ENCODE measurements at regions not wholly inside any gene's neighbourhood (a gene's known extent, or its start where the extent isn't known, plus 50 kb on each side); places are given as distances from the start of the nearest gene placed in this dataset.

- DNase-seq (ENCODE audit: insufficient read length, low spot score) (no peak), FAIRE-seq (no peak)
Measured at GRCh38 chr11:100631316-100631715, 55.8 kb upstream of the ARHGAP42 start.

GRCh38 chr11:100632941-100633452 lies 54.1 kb upstream of the ARHGAP42 start:
- no peak for FAIRE-seq
- no peak for DNase-seq (ENCODE audit: insufficient read length, low spot score)

GRCh38 chr11:100635194-100635593 lies 51.9 kb upstream of the ARHGAP42 start:
- FAIRE-seq (no peak), DNase-seq (ENCODE audit: insufficient read length, low spot score) (no peak)

DNA sequence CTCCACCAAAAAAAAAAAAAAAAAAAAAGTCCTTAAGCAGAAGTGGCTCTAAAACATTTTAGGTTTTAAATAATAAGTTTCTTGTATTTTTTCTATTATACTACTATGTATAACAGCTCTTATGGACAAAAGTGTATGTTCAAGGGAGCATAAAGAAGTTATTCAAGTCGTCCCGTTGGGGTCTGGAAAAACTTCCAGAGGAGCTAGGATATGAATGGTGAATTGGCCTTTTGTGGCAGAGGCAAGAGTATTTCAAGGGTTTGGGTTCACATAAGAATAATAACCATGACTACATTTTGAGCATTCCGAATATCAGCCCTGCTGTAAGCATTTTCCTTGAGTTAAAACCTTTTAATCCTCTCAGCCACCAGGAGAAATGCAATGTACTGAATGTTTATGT lies 50.6 kb upstream of the ARHGAP42 start:
- FAIRE-seq: no peak
- DNase-seq (ENCODE audit: insufficient read length, low spot score): no peak

Measured in HTR-8/SVneo (cell line).